Muscle of arm (tissue), 1 donor: ENCODE measurements at regions not wholly inside any gene's neighbourhood (a gene's known extent, or its start where the extent isn't known, plus 50 kb on each side); places are given as distances from the start of the nearest gene placed in this dataset.

Source experiments
- DNase-seq: peaks from one replicate; pipeline ENCODE4 v3.0.0-alpha.2; 2013

DNA sequence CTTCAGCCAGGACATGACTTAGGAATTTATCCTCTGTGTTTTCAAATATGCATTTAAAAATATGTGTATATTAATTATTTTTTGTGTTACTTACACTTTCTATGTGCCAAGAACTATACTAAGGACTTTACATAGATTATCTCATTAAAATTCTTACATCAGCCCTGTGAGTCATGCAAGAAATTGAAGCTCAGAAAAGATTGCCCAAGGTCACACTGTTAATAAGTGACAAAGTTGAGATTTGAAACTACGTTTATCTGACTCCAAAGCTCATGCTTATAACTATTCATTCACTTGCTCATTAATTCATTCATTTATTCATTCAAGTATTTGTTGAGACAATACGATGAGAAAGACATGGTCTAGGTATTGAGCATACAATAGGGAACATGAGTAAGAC, 62.9 kb upstream of the CHRDL1 start:
- no peak for DNase-seq

DNA sequence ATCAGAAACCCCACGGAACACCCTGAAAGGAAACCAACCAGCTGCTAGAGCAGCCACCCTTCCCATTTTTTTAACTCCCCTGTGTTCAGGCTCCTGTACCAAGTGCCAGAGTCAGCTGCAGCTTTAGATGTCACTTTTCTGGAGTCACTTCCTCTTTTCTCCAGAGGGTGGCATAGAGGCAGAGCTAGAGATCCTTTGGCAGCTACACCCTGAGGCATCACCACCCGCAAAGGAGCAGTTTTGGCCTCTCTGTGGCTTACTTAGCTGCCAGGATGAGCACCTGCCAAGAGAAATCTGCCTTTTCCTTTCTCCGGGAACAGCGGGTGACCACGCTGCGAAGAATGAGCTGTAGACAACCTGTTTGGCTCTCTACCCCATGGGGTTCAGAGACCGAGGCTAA, 58.0 kb upstream of the CHRDL1 start:
- peak; percentile 13 for DNase-seq

DNA sequence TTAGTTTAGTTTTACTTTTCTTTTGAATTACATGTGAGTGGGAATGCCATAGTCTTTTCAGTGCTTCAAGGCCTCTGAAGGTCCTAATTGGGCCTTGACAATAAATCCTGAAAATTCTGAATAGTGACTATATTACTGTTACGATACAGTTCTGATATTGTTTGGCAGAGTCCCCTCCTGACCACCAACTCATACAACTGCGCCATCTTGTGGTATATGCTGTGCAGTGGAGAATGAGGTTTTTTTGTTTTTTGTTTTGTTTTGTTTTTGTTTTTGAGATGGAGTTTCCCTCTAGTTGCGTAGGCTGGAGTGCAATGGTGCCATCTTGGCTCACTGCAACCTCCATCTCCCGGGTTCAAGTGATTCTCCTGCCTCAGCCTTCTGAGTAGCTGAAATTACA, 56.6 kb upstream of the CHRDL1 start:
- DNase-seq = peak; percentile 4

DNA sequence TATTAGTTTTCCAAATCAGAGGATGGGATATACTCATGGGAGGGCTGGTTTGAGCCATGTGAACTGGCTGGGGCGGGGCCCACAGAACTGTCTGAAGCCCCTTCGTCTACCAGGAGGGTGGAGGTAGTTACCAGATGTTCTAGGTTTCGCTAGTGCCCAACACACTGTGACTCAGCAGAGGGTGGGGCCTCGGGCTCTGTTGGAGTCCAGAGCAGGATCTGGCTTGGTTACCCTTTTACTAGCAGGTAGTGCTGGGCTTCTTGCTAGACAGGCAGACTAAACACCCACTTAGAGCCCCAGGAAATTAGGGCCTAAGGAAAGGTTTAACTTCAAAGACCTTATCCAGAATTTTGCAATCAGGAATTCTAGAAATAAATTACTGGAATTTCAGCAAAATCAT, 56.2 kb upstream of the CHRDL1 start:
- DNase-seq = no peak

DNA sequence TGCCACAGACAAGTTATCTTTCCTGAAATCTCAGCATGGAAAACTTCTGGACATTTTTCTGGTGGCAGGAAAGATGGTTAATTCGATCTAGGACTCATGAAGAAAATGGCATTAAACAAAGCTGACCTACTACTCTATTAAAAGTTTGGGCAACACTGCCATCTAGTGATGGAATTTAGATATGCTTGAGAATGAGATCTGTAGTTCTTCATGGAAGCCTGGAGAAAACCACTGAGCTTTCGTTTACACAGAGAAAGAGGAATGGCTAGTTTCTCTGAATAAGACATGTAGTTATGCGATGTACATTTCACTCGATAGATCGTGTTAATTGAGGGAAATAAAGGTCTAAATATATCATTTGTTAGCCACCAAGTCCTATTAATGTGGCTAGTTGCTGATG, 51.7 kb upstream of the CHRDL1 start:
- DNase-seq = peak; percentile 68

DNA sequence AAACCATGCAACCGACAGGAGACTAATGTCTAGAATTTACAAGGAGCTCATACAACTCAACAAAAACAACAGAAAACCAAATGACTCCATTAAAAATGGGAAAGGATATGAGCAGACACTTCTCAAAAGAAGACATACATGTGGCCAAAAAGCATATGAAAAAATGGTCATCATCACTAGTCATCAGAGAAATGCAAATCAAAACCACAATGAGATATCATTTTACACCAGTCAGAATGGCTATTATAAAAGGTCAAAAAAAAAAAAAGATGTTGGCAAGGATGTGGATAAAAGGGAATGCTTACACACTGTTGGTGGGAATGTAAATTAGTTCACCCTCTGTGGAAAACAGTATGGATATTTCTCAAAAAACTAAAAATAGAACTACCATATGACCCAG, 50.5 kb upstream of the CHRDL1 start:
- no peak for DNase-seq
